ENCODE measurements at regions not wholly inside any gene's neighbourhood (a gene's known extent, or its start where the extent isn't known, plus 50 kb on each side); places are given as distances from the start of the nearest gene placed in this dataset.

GRCh38 chr2:16821692-16822091 is 156.1 kb upstream of the CYRIA start:
- POLR2A ChIA-PET: no interaction called here
- Histone ChIP-seq H3K9ac (ENCODE audit: control insufficient read depth, insufficient read depth, low read length) (no peak overlapping the region), H4K20me1 (ENCODE audit: control insufficient read depth, insufficient read depth) (no peaks in the 10 kb centered on the region), H3K9me3 (replicated peaks; ENCODE audit: control insufficient read depth, insufficient read depth, low read length) (no peaks in the 10 kb centered on the region), H3K4me1 (ENCODE audit: control insufficient read depth, insufficient read depth, low read length) (no peaks in the 10 kb centered on the region), H2AFZ (ENCODE audit: control insufficient read depth, low read depth, low read length) (no peak overlapping the region), H3K27ac (ENCODE audit: control insufficient read depth, insufficient read depth) (no peak overlapping the region), H3K27me3 (replicated peaks in 1 of 2; ENCODE audit: control insufficient read depth in 2 of 2, insufficient read depth in 2 of 2, low read length in 1 of 2) (no peaks in the 10 kb centered on the region), H3K36me3 (ENCODE audit: control insufficient read depth in 2 of 2, insufficient read depth in 2 of 2, low read length in 1 of 2) (no peaks in the 10 kb centered on the region), H3K79me2 (ENCODE audit: control insufficient read depth, insufficient read depth, low read length) (no peaks in the 10 kb centered on the region), H3K4me2 (ENCODE audit: control insufficient read depth, insufficient read depth) (no peak overlapping the region), H3K4me3 (no peak overlapping the region)
- RAD21 ChIA-PET (ENCODE audit: unreplicated experiment): no interaction called here
- FAIRE-seq (no peak), ATAC-seq (no peak), DNase-seq (ENCODE audit: low read depth, low spot score) (no peak)
- CTCF ChIA-PET: no interaction called here
- in situ Hi-C loops (cut with MboI) (no loop called here), intact Hi-C loops (cut with micrococcal nuclease; ENCODE audit: unreplicated experiment) (no loop called here)
- TF ChIP-seq NR2C2 (IDR thresholded peaks at IDR 0.05; ENCODE audit: borderline replicate concordance, control insufficient read depth, insufficient read length, low read depth): no peak
- TF ChIP-seq KLF5 (IDR thresholded peaks at IDR 0.05; ENCODE audit: partially characterized antibody): no peak
- no peak for TF ChIP-seq JUND (IDR thresholded peaks at IDR 0.05; ENCODE audit: low read depth, low read length)
- TF ChIP-seq ZNF384 (IDR thresholded peaks at IDR 0.05; ENCODE audit: borderline replicate concordance, low read depth, low read length): no peak
- no peak for TF ChIP-seq IRF3 (IDR thresholded peaks at IDR 0.05)
- TF ChIP-seq, protein P1, sequence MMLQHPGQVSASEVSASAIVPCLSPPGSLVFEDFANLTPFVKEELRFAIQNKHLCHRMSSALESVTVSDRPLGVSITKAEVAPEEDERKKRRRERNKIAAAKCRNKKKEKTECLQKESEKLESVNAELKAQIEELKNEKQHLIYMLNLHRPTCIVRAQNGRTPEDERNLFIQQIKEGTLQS (IDR thresholded peaks at IDR 0.05; ENCODE audit: borderline replicate concordance, extremely low read depth, low read depth, low read length): no peak
- no peak for TF ChIP-seq SUZ12 (IDR thresholded peaks at IDR 0.05; ENCODE audit: unreplicated experiment)
- no peak for TF ChIP-seq BHLHE40 (IDR thresholded peaks at IDR 0.05; ENCODE audit: borderline replicate concordance in 1 of 2, low read depth in 2 of 2, low read length in 1 of 2)
- no peak for TF ChIP-seq BRCA1 (IDR thresholded peaks at IDR 0.05; ENCODE audit: low read depth, low read length)
- no peak for TF ChIP-seq BMI1 (IDR thresholded peaks at IDR 0.05; ENCODE audit: borderline replicate concordance)
- TF ChIP-seq NFYB (IDR thresholded peaks at IDR 0.05; ENCODE audit: insufficient read depth, low read depth, low read length): no peak
- no peak for TF ChIP-seq ZNF622 (IDR thresholded peaks at IDR 0.05)
- SMC1A ChIA-PET (ENCODE audit: uncharacterized antibody, unreplicated experiment): interaction anchor here (1.4 kb wide), 1 partner anchor 11 kb away, joined by 4 read pairs; no protein-coding TSS in a partner anchor
- 26% methylated on average over 2 of the region's 2 CpGs for WGBS (ENCODE audit: insufficient coverage, insufficient replicate concordance, low lambda C conversion rate, missing lambda C conversion rate)
- no TSS peak for BruUV-seq (replicated peaks)
